ENCODE measurements at regions not wholly inside any gene's neighbourhood (a gene's known extent, or its start where the extent isn't known, plus 50 kb on each side); places are given as distances from the start of the nearest gene placed in this dataset.

DNA sequence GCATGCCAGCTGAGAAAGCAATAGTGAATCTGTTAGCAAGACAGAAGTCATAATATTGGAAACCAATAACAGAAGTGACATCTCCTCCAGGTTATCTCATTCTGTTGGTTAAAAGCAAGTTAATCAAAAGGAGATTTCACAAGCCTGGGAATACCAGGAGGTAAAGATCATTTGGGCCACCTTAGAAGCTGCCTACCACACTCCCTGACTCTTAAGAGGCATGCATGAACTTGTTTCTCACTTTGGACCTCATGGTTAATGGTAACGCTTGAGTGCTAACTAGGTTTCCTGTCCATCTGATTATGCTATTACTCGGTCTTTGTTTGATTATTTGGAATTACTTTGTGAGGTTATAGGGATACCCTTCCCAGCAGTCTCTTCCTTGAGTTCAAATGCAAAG is 650.8 kb upstream of the SGO1 start:
- TF ChIP-seq, protein P1, sequence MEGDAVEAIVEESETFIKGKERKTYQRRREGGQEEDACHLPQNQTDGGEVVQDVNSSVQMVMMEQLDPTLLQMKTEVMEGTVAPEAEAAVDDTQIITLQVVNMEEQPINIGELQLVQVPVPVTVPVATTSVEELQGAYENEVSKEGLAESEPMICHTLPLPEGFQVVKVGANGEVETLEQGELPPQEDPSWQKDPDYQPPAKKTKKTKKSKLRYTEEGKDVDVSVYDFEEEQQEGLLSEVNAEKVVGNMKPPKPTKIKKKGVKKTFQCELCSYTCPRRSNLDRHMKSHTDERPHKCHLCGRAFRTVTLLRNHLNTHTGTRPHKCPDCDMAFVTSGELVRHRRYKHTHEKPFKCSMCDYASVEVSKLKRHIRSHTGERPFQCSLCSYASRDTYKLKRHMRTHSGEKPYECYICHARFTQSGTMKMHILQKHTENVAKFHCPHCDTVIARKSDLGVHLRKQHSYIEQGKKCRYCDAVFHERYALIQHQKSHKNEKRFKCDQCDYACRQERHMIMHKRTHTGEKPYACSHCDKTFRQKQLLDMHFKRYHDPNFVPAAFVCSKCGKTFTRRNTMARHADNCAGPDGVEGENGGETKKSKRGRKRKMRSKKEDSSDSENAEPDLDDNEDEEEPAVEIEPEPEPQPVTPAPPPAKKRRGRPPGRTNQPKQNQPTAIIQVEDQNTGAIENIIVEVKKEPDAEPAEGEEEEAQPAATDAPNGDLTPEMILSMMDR (IDR thresholded peaks at IDR 0.05; ENCODE audit: control extremely low read depth in 1 of 3, insufficient read depth in 1 of 3, low read depth in 1 of 3, low read length in 3 of 3) = no peak
- TF ChIP-seq TAF1 (IDR thresholded peaks at IDR 0.05; ENCODE audit: low read depth, low read length) = no peak
- TF ChIP-seq YY1 (IDR thresholded peaks at IDR 0.05; ENCODE audit: low read depth, low read length) = no peak
- TF ChIP-seq BRCA1 (IDR thresholded peaks at IDR 0.05; ENCODE audit: low read depth, low read length) = no peak
- no peak for TF ChIP-seq CREB1 (IDR thresholded peaks at IDR 0.05)
- TF ChIP-seq SP2 (IDR thresholded peaks at IDR 0.05; ENCODE audit: low read length) = no peak
- no peak for TF ChIP-seq SUZ12 (IDR thresholded peaks at IDR 0.05; ENCODE audit: low read length)
- TF ChIP-seq PHF8 (conservative IDR thresholded peaks at IDR 0.05; ENCODE audit: low read depth, low read length) = no peak
